Hematopoietic multipotent progenitor cell treated with erythropoietin and hydrocortisone succinate and interleukin-3 and kit ligand, for 6 days (in vitro differentiated cells): ENCODE measurements at regions not wholly inside any gene's neighbourhood (a gene's known extent, or its start where the extent isn't known, plus 50 kb on each side); places are given as distances from the start of the nearest gene placed in this dataset.
A peak's percentile ranks its signal among the peaks of the same experiment; 100 is the strongest.
"Not testable (repeated sequence)": the region's sequence is repeated elsewhere in the genome, so short reads cannot be mapped to it uniquely, and the experiment has no call there.

Experiments
- DNase-seq: peaks from one replicate; pipeline ENCODE4 v3.0.0-alpha.2; 2015

GRCh38 chr1:144140243-144140642 lies 168.5 kb upstream of the FAM72C start:
- not testable (repeated sequence) for DNase-seq

DNA sequence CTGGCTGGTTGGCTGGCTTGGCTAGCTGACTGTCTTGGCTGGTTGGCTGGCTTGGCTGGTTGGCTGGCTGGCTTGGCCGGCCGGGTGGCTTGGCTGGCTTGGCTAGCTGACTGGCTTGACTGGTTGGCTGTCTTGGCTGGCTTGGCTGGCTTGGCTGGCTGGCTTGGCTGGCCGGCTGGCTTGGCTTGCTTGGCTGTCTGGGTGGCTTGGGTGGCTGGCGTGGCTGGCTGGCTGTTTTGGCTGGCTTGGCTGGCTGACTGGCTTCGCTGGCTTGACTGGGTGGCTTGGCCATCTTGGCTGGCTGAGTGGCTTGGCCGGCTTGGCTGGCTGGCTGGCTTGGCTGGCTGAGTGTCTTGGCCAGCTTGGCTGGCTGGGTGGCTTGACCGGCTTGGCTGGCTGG lies 133.2 kb upstream of the FAM72C start:
- not testable (repeated sequence) for DNase-seq

DNA sequence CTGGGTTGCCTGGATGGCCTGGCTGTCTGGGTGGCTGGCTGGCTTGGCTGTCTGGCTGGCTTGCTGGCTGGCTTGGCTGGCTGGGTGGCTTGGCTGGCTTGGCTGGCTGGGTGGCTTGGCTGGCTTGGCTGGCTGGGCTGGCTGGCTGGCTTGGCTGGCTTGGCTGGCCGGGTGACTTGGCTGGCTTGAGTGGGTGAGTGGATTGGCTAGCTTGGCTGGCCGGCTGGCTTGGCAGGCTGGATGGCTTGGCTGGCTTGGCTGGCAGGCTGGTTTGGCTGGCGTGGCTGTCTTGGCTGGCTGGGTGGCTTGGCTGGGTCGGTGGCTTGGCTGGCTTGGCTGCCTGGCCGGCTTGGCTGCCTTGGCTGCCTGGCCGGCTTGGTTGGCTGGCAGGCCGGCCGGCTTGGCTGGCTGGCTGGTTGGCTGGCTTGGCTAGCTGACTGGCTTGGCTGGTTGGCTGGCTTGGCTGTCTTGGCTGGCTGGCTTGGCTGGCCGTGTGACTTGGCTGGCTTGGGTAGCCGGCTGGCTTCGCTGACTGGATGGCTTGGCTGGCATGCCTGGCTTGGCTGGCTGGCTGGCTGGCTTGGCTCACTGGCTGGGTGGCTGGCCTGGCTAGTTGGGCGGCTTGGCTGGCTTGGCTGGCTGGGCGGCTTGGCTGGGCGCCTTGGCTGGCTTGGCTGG lies 132.4 kb upstream of the FAM72C start:
- DNase-seq = not testable (repeated sequence)

- not testable (repeated sequence) for DNase-seq
Observed at GRCh38 chr1:144103156-144103880, 131.5 kb upstream of the FAM72C start.

- not testable (repeated sequence) for DNase-seq
Observed at GRCh38 chr1:144102046-144102745, 130.4 kb upstream of the FAM72C start.

DNA sequence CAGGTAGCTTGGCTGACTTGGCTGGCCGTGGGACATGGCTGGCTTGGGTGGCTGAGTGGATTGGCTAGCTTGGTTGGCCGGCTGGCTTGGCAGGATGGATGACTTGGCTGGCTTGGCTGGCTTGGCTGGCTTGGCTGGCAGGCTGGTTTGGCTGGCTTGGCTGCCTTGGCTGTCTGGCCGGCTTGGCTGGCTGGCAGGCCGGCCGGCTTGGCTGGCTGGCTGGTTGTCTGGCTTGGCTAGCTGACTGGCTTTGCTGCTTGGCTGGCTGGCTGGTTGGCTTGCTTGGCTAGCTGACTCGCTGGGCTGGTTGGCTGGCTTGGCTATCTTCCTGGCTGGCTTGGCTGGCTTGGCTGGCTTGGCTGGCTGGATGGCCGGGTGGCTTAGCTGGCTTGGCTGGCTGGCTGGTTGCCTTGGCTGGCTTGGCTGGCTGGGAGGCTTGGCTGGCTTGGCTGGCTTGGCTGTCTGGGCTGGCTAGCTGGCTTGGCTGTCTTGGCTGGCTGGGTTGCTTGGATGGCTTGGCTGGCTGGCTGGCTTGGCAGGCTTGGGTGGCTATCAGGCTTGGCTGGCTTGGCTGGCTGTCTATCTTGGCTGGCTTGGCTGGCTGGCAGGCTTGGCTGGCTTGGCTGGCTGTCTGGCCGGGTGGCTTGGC lies 129.7 kb upstream of the FAM72C start:
- DNase-seq = no peak

GRCh38 chr1:144077167-144077841 lies 105.5 kb upstream of the FAM72C start:
- not testable (repeated sequence) for DNase-seq

DNA sequence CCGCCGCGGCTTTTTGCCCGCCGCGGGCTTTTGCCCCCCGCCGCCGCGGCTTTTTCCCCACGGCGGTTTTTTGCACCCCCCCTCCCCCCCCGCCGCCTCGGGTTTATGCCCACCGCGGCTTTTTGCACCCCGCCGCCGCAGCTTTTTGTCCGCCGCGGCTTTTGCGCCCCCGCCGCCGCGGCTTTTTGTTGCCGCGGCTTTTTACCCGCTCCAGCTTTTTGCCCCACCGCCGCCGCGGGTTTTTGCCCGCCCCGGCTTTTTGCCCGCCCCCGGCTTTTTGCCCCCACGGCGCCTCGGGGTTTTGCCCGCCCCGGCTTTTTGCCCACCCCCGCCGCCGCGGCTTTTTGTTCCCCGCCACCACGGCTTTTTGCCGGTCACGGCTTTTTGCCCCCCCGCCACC lies 104.9 kb upstream of the FAM72C start:
- DNase-seq = not testable (repeated sequence)

GRCh38 chr1:144070394-144071053 lies 98.7 kb upstream of the FAM72C start:
- not testable (repeated sequence) for DNase-seq

- not testable (repeated sequence) for DNase-seq
Observed at GRCh38 chr1:144067042-144067441, 95.3 kb upstream of the FAM72C start.

GRCh38 chr1:144066071-144066813 lies 94.5 kb upstream of the FAM72C start:
- not testable (repeated sequence) for DNase-seq

DNA sequence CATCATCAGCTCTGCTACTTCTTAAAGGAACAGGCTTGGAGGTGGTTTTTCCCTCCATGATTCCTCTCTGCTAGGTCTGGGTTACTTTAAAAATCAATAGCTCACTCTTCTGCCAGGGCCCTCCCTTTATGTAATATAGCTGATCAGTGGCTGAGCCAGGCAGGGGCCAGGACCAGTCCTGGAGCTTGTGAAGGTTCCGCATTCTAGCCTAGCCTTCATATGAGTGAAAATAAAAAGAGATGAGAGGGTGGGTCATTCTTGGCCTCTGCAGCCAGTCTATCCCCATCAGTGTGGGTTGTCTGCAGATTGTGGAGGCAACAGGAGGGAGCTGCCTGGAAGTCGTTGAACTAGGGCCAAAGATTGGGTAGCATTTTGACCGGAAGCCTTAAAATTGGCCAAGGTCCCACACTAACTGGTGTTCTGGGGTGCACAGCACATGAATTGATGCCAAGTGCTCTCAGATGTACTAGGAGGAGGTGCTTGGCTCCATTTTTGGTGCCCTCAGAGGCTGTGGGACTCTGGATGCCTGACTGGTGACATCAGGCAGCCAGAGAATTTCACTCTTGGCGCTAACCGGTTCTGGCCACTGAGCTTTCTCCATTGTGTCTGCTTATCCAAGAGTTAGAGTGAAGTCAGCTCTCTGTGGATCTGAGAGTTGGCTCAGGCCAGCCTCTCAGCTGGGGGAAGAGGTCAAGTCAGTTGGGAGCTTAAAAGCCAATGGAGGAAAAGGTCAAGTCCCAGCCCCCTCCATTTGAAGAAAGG lies 93.7 kb upstream of the FAM72C start:
- not testable (repeated sequence) for DNase-seq

DNA sequence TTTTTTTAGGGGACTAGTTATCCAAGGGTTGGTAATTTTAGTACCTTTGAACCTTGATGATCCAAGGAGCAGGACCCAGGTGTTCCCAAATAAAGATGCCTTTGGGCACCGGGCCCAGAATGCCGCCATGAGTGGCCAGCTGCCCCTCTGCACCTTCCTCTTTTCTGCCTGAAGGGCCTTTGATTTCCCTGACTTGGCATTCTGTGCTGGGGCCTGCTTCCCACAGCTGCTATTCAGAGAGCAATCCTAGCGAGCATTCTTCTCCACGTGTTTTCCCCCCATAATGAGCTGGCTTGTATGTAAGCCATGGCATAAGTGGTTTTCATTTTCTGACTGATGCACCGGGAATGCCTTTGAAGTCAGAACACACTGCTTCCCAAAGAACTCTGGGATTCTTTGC lies 77.6 kb upstream of the FAM72C start:
- not testable (repeated sequence) for DNase-seq

- not testable (repeated sequence) for DNase-seq
Observed at GRCh38 chr1:144046645-144047044, 74.9 kb upstream of the FAM72C start.

- peak; percentile 39 for DNase-seq
Observed at GRCh38 chr1:144045751-144046546, 74.2 kb upstream of the FAM72C start.

- DNase-seq = not testable (repeated sequence)
Observed at GRCh38 chr1:144042251-144042650, 70.5 kb upstream of the FAM72C start.

- not testable (repeated sequence) for DNase-seq
Observed at GRCh38 chr1:144040293-144040692, 68.5 kb upstream of the FAM72C start.

DNA sequence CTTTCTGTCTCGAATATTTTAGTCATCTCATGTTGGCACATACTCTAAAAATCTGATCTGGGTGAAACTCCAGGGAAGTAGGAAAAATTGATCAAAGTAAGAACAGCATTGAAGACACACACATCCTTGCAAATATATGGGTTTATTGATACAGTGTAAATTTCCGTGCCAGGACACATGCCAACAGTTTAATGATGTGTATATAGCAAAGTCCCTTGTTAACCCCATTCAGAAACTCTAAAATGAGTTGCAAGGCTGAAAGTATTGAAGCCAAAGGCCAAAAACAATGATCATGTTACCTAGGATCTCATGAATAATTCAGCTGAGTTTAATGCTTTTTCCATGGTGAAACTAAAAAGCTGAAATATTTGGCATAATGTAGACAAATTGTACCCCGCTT lies 62.3 kb upstream of the FAM72C start:
- not testable (repeated sequence) for DNase-seq

GRCh38 chr1:144031550-144031949 lies 59.8 kb upstream of the FAM72C start:
- not testable (repeated sequence) for DNase-seq

- DNase-seq = not testable (repeated sequence)
Observed at GRCh38 chr1:144026022-144026421, 54.2 kb upstream of the FAM72C start.
